NB4 (cell line): ENCODE measurements at regions not wholly inside any gene's neighbourhood (a gene's known extent, or its start where the extent isn't known, plus 50 kb on each side); places are given as distances from the start of the nearest gene placed in this dataset.

Source experiments
- DNase-seq: peaks from one replicate; pipeline ENCODE4 v3.0.0; 2010; ENCODE audit warnings: low read depth
- H3K4me3 ChIP-seq: one replicate; pipeline ENCODE4 v1.5.1; 2011; ENCODE audit warnings: mild to moderate bottlenecking, low read depth, low read length, moderate library complexity
- MYC ChIP-seq: IDR thresholded peaks from 2 replicates; pipeline ENCODE4 v1.6.1; 2011; ENCODE audit warnings: low read depth, low read length
- POLR2A ChIP-seq: IDR thresholded peaks from 2 replicates; pipeline ENCODE4 v1.6.1; 2011; ENCODE audit warnings: mild to moderate bottlenecking; ENCODE audit not compliant: insufficient read length; ENCODE audit errors: extremely low read depth
- TF ChIP-seq, protein P1 (sequence below): IDR thresholded peaks from one replicate; pipeline ENCODE4 v1.5.1; 2012; ENCODE audit warnings: low read depth, low read length
- TF ChIP-seq, protein P2 (sequence below): IDR thresholded peaks from 2 replicates; pipeline ENCODE4 v1.6.1; 2011; ENCODE audit warnings: low read depth, low read length

DNA sequence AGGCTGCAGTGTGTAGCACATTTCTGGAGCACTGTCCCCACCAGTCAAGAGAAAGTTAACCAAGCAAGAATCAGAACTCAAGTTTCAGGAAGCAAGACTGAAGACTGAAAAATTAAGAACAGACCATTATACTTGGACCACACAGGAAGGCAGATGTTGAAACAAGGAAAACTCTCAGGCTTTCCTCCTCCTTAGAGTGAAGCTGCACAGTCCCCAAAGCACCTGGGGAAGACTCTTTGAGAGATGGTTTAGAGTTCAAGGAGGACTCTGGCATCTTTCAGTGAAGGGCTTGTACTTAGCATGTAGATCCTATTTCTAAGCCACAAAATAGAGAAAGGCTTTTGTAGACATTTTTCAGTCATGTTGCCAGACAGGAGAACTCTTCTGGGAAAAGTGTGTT lies 113.7 kb upstream of the KCTD3 start:
- TF ChIP-seq, protein P1, sequence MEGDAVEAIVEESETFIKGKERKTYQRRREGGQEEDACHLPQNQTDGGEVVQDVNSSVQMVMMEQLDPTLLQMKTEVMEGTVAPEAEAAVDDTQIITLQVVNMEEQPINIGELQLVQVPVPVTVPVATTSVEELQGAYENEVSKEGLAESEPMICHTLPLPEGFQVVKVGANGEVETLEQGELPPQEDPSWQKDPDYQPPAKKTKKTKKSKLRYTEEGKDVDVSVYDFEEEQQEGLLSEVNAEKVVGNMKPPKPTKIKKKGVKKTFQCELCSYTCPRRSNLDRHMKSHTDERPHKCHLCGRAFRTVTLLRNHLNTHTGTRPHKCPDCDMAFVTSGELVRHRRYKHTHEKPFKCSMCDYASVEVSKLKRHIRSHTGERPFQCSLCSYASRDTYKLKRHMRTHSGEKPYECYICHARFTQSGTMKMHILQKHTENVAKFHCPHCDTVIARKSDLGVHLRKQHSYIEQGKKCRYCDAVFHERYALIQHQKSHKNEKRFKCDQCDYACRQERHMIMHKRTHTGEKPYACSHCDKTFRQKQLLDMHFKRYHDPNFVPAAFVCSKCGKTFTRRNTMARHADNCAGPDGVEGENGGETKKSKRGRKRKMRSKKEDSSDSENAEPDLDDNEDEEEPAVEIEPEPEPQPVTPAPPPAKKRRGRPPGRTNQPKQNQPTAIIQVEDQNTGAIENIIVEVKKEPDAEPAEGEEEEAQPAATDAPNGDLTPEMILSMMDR: no peak
- no peak for TF ChIP-seq POLR2A
- DNase-seq: no peak
- H3K4me3 ChIP-seq: no peak overlapping the region

DNA sequence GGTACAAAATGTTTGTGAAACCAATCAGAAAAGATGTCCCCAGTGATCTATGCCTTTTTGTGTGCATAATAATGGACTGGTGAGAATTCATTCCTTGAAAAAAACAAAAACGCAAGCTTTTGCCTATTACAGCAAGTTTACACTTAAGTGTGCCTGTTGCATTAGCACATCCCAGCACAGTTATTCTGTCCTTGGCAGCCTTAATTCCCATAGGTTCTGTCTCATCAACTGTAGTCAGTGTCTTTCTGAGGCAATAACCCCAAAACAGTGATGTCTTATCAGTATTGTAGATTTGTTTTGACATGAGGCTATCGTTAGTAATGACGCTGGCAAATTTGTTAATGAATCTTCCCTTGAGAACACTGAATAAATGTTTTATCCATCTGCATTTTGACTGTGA lies 109.9 kb upstream of the KCTD3 start:
- H3K4me3 ChIP-seq: no peak overlapping the region
- DNase-seq: no peak

DNA sequence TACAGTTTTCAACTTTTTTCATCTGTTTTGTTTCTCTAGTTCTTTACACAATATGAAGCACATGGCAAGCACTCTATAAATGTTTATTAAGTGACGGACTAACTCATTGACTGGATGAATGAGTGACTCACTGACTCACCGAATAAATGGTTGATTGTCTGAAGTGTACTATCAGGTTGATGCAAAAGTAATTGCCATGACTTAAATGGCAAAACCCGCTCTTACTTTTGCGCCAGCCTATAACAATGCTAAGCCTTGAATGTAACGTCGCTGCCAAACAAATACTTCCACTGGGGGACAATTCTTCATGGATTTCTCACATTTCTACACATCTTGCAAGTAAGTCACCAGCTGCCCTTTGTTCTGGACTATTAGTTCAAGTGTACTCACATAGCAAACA lies 109.0 kb upstream of the KCTD3 start:
- no peak for DNase-seq
- TF ChIP-seq MYC: no peak

More for the DNA sequence above, 109.9 kb upstream of the KCTD3 start:
- TF ChIP-seq, protein P1: no peak
- TF ChIP-seq POLR2A (no peak), MYC (no peak)
- TF ChIP-seq, protein P2, sequence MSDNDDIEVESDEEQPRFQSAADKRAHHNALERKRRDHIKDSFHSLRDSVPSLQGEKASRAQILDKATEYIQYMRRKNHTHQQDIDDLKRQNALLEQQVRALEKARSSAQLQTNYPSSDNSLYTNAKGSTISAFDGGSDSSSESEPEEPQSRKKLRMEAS: no peak

DNA sequence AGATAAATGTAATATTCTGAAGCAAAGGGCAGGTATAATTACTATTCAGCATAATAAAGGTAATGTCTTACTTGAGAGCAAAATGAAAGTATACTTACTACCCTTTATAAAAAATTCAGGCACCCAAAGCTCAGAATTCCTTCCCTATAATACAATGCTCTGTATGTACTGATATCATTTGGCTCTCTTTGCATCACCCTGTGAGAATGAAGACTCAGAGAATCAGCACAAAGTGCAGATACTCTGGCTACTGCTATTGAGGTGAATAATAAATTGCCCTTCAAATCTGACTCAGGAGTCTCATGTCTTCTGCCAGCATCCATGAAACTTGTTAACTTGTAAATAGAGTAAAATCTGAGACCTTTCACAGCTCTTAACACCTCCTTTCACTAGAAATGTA lies 108.5 kb upstream of the KCTD3 start:
- TF ChIP-seq, protein P2: no peak
- TF ChIP-seq, protein P1: no peak
- no peak for TF ChIP-seq POLR2A
- TF ChIP-seq MYC: no peak
- DNase-seq: no peak
- no peak overlapping the region for H3K4me3 ChIP-seq

More for the DNA sequence above, 109.0 kb upstream of the KCTD3 start:
- no peak overlapping the region for H3K4me3 ChIP-seq

DNA sequence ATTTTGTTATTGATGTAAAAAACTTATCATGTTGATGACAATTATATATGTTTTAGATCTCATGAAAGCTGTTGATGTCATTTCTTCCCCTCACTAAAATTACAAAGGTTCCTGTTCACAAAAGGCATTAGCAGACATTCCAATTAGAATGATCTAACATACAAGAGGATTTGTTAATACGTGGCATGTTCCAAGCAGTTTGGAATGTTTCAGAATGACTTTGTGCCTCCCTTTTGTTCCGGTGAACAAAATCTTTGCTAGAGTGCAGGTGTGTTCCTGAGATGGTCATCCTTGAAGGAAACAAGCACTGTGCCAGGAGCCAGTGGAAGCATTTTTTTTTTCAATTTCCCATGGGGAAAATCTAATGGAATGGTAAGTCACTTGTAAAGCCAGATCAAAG lies 108.0 kb upstream of the KCTD3 start:
- TF ChIP-seq POLR2A (no peak), MYC (no peak)
- TF ChIP-seq, protein P2: no peak
- TF ChIP-seq, protein P1: no peak
- H3K4me3 ChIP-seq: no peak overlapping the region
- no peak for DNase-seq

DNA sequence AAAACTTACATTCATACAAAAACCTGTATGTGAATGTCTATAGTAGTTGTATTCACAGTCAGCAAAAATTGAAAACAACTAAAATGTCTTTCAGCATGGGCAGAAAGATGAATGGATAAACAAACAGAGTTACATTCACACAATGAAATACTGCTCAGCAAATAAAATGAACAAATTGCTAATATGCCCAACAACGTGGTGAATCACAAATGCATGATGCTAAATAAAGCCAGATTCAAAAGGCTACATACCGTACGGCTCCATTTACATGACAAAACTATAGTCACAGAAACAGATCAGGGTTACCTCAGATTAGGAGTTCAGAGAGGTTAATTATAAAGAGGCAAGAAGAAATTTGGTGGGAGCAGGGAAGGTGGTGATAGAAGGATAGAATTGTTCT lies 100.7 kb upstream of the KCTD3 start:
- TF ChIP-seq MYC (no peak), POLR2A (no peak)
- TF ChIP-seq, protein P1: no peak
- TF ChIP-seq, protein P2: no peak
- DNase-seq: no peak
- no peak overlapping the region for H3K4me3 ChIP-seq
